ENCODE measurements at regions not wholly inside any gene's neighbourhood (a gene's known extent, or its start where the extent isn't known, plus 50 kb on each side); places are given as distances from the start of the nearest gene placed in this dataset.

DNA sequence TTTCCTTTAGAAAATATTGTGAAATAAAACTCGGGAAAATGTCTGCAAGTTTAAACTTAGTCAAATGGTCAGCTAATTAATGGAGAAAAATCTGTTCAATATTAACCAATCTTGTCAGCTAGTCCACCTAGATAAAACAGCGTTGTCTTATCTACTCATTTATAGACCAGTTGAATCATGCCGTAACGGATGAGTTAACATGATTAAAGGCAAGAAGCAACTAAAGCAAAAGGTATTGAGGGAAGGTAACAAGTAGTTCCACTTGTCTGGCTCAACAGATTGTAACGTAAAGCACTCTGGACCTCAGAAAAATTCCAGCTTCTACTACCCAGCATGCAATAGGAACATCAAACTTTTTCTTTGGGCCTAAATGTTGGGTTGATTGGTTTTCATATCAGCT lies 958.2 kb downstream of the DIAPH3 start:
- DNase-seq (ENCODE audit: low read depth), result no peak
- TF ChIP-seq, protein P1, sequence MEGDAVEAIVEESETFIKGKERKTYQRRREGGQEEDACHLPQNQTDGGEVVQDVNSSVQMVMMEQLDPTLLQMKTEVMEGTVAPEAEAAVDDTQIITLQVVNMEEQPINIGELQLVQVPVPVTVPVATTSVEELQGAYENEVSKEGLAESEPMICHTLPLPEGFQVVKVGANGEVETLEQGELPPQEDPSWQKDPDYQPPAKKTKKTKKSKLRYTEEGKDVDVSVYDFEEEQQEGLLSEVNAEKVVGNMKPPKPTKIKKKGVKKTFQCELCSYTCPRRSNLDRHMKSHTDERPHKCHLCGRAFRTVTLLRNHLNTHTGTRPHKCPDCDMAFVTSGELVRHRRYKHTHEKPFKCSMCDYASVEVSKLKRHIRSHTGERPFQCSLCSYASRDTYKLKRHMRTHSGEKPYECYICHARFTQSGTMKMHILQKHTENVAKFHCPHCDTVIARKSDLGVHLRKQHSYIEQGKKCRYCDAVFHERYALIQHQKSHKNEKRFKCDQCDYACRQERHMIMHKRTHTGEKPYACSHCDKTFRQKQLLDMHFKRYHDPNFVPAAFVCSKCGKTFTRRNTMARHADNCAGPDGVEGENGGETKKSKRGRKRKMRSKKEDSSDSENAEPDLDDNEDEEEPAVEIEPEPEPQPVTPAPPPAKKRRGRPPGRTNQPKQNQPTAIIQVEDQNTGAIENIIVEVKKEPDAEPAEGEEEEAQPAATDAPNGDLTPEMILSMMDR (IDR thresholded peaks at IDR 0.05; ENCODE audit: insufficient read depth, low read depth, low read length, missing control alignments), result no peak
- H3K4me3 ChIP-seq (ENCODE audit: low read length), result no peak overlapping the region

- H3K4me3 ChIP-seq (ENCODE audit: low read length), result no peak overlapping the region
- no peak for DNase-seq (ENCODE audit: low read depth)
- TF ChIP-seq, protein P1 (IDR thresholded peaks at IDR 0.05; ENCODE audit: insufficient read depth, low read depth, low read length, missing control alignments), result no peak
Observed at GRCh38 chr13:59208405-59209195, 955.1 kb downstream of the DIAPH3 start.

DNA sequence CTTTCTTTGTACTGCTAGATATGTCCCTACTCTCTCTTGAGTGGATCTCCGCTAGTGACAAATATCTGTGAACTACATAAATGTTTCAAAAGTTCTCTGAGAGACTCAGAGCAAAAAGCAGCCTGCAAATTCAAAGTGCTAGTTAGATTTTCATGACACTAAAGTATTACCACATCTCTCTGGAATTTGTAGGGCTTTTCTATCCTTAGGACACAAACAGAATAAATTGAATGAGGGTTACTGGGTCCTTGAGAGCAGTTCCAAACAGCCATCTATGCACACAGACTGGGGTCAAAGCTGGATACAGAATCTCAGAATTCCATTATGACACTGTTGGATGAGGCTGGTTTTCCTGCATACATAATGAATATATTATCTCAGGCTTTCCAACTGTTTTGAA lies 953.2 kb downstream of the DIAPH3 start:
- TF ChIP-seq, protein P1 (IDR thresholded peaks at IDR 0.05; ENCODE audit: insufficient read depth, low read depth, low read length, missing control alignments), result no peak
- no peak for DNase-seq (ENCODE audit: low read depth)
- H3K4me3 ChIP-seq (ENCODE audit: low read length), result no peak overlapping the region

DNA sequence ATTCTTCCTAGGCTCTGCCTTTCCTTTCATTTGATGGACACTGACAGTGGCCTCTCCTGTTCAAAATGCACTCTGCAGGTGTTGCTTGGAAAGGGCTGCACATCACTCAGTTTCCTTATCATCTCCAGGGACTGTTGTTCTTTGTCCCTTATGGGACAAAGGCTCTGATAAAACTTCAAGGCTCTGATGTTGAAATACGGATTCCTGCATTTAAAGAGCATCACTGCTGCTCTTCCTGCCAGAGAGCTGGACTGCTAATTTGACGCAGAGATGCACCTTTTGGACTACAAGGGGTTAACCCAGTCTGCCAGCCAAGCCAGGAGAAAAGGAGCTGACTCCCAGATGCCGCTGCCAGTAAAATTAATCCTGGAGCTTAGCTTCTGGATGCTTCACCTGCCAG lies 952.1 kb downstream of the DIAPH3 start:
- no peak overlapping the region for H3K4me3 ChIP-seq (ENCODE audit: low read length)
- no peak for DNase-seq (ENCODE audit: low read depth)
- TF ChIP-seq, protein P1 (IDR thresholded peaks at IDR 0.05; ENCODE audit: insufficient read depth, low read depth, low read length, missing control alignments), result no peak

DNA sequence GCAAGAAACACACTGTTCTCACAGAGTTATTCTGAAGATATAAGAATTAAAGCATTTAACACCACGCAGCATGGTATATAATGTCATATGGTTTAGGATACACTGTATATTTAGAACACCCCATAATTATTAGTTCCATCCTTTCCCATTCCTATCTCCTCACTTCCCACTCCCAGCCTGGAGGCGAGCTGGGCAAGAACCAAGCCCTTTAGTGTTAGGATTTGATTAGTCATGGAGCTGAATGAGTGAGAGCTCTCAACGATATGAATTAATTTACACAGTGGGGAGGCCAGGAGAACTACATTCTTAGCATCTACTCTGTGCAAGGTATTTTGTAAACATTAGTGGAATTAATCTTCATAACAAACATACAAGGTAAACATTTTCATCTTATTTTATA lies 934.3 kb downstream of the DIAPH3 start:
- no peak for DNase-seq (ENCODE audit: low read depth)
- no peak overlapping the region for H3K4me3 ChIP-seq (ENCODE audit: low read length)
- TF ChIP-seq, protein P1 (IDR thresholded peaks at IDR 0.05; ENCODE audit: insufficient read depth, low read depth, low read length, missing control alignments), result no peak

- no peak for DNase-seq (ENCODE audit: low read depth)
- no peak overlapping the region for H3K4me3 ChIP-seq (ENCODE audit: low read length)
- TF ChIP-seq, protein P1 (IDR thresholded peaks at IDR 0.05; ENCODE audit: insufficient read depth, low read depth, low read length, missing control alignments), result no peak
Observed at GRCh38 chr13:59229861-59230260, 933.9 kb downstream of the DIAPH3 start.

All from epithelial cell of esophagus (primary cell).